AG04450 (cell line): ENCODE measurements at regions not wholly inside any gene's neighbourhood (a gene's known extent, or its start where the extent isn't known, plus 50 kb on each side); places are given as distances from the start of the nearest gene placed in this dataset.

Experiments used
- CTCF ChIA-PET: fragments of 300-600, 350-600 bp; formaldehyde crosslinking; extraction: SDS; loops from one replicate; lab custom pipeline; 2022; ENCODE audit warnings: antibody characterized with exemption, inconsistent platforms; lab: Charles Lee
- POLR2A ChIA-PET: fragments of 350-600 bp; formaldehyde crosslinking; extraction: SDS; loops from one replicate; lab custom pipeline; 2021; ENCODE audit warnings: antibody characterized with exemption, inconsistent platforms; lab: Yijun Ruan, JAX
- DNase-seq: peaks from one replicate; pipeline ENCODE4 v3.0.0-alpha.2; 2011; ENCODE audit warnings: low read depth, low spot score
- H3K27ac ChIP-seq: one replicate; pipeline ENCODE4 v1.5.1; 2012; ENCODE audit warnings: low read depth, low read length, control low read depth
- H3K27me3 ChIP-seq: one replicate; pipeline ENCODE4 v1.6.0; 2012; ENCODE audit warnings: low read length; ENCODE audit not compliant: control insufficient read depth, insufficient read depth
- H3K4me3 ChIP-seq: 2 replicates; pipeline ENCODE4 v1.5.1; 2011; ENCODE audit warnings: mild to moderate bottlenecking, low read depth, low read length, control low read depth
- H3K9me3 ChIP-seq: 2 replicates; pipeline ENCODE4 v1.5.1; 2012; ENCODE audit warnings: low read length; ENCODE audit not compliant: control insufficient read depth, insufficient read depth
- CTCF ChIP-seq: IDR thresholded peaks from 2 replicates; pipeline ENCODE4 v1.5.1; 2011; ENCODE audit warnings: low read depth, low read length, control low read depth, inconsistent platforms

DNA sequence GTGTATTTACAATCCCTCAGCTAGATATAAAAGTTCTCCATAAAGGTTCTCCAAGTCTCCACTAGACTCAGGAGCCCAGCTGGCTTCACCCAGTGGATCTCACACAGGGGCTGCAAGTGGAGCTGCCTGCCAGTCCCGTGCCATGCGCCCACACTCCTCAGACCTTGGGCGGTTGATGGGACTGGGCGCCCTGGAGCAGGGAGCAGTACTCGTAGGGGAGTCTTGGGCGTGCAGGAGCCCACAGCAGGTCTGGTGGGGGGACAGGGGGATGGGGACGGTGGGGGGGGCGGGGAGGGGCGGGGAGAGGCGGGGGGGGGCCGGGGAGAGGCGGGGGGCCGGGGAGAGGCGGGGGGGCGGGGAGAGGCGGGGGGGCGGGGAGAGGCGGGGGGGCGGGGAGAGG is 54.7 kb upstream of the RND3 start:
- Histone ChIP-seq H3K27me3 (no peaks in the 10 kb centered on the region), H3K27ac (no peak overlapping the region), H3K4me3 (no peak overlapping the region), H3K9me3 (peaks cover 8% of the 10 kb centered on the region; the same call in 1 of the 2 replicates)
- CTCF ChIA-PET, result interaction anchor here (0.6 kb wide), 1 partner anchor 29 kb away, joined by 3 read pairs; no protein-coding TSS in a partner anchor
- DNase-seq, result no peak
- no peak for TF ChIP-seq CTCF
- POLR2A ChIA-PET, result no interaction called here

- TF ChIP-seq CTCF, result no peak
- Histone ChIP-seq H3K9me3 (peaks cover 8% of the 10 kb centered on the region; the same call in 1 of the 2 replicates), H3K27me3 (no peaks in the 10 kb centered on the region), H3K27ac (peak overlapping the region; percentile 47), H3K4me3 (no peak overlapping the region)
- ChIA-PET CTCF (no interaction called here), POLR2A (no interaction called here)
- no peak for DNase-seq
Observed at GRCh38 chr2:150538651-150539201, 51.3 kb upstream of the RND3 start.
